DND-41 (cell line): ENCODE measurements at regions not wholly inside any gene's neighbourhood (a gene's known extent, or its start where the extent isn't known, plus 50 kb on each side); places are given as distances from the start of the nearest gene placed in this dataset.

Experiments used
- ATAC-seq: fragments of 200-7000 bp; cut with Tn5 transposase; 3 replicates; pipeline ENCODE4 v1.9.1; 2021; ENCODE audit warnings: low read depth; ENCODE audit not compliant: insufficient read depth
- DNase-seq: peaks from one replicate; pipeline ENCODE4 v3.0.0-alpha.2; 2020
- H2AFZ ChIP-seq: 2 replicates; pipeline ENCODE4 v1.6.0; 2012; ENCODE audit warnings: low read depth, low read length
- H3K27ac ChIP-seq: 2 replicates; pipeline ENCODE4 v1.5.1; 2012; ENCODE audit warnings: low read length, inconsistent platforms
- H3K27me3 ChIP-seq: fragments of 200-600 bp; sonication (generic); 2 replicates; pipeline ENCODE4 v1.6.0; 2012; ENCODE audit warnings: low read length, mild to moderate bottlenecking, inconsistent platforms; ENCODE audit not compliant: insufficient read depth, poor library complexity
- H3K36me3 ChIP-seq: 2 replicates; pipeline ENCODE4 v1.5.1; 2012; ENCODE audit warnings: low read length, inconsistent platforms; ENCODE audit not compliant: insufficient read depth
- H3K4me1 ChIP-seq: 2 replicates; pipeline ENCODE4 v1.5.1; 2012; ENCODE audit warnings: mild to moderate bottlenecking, low read length; ENCODE audit not compliant: insufficient read depth
- H3K4me2 ChIP-seq: 2 replicates; pipeline ENCODE4 v1.6.0; 2012; ENCODE audit warnings: mild to moderate bottlenecking, moderate library complexity, low read length, inconsistent platforms; ENCODE audit not compliant: insufficient read depth
- H3K4me3 ChIP-seq, 2 experiments: fragments of 200-600 bp in 1 of 2; shearing (Covaris generic) in 1 of 2; 2 replicates each; pipeline ENCODE4 v1.5.1; 2012 to 2016; ENCODE audit warnings: inconsistent platforms in 2 of 2, low read length in 2 of 2, mild to moderate bottlenecking in 2 of 2, low read depth in 1 of 2, moderate library complexity in 1 of 2
- H3K79me2 ChIP-seq: 2 replicates; pipeline ENCODE4 v1.6.0; 2012; ENCODE audit warnings: low read length, inconsistent platforms; ENCODE audit not compliant: insufficient read depth
- H3K9ac ChIP-seq: 2 replicates; pipeline ENCODE4 v1.6.0; 2012; ENCODE audit warnings: low read depth, mild to moderate bottlenecking, inconsistent platforms, low read length, moderate library complexity
- H3K9me3 ChIP-seq: 2 replicates; pipeline ENCODE4 v1.5.1; 2012; ENCODE audit warnings: low read length, moderate library complexity, mild to moderate bottlenecking, inconsistent platforms; ENCODE audit not compliant: insufficient read depth, severe bottlenecking
- H4K20me1 ChIP-seq: 2 replicates; pipeline ENCODE4 v1.6.0; 2012; ENCODE audit warnings: low read length; ENCODE audit not compliant: insufficient read depth
- EZH2 ChIP-seq: IDR thresholded peaks from 3 replicates; pipeline ENCODE4 v1.6.1; 2012; ENCODE audit warnings: borderline replicate concordance, low read depth, mild to moderate bottlenecking, moderate library complexity, low read length, inconsistent platforms; ENCODE audit not compliant: severe bottlenecking
- TF ChIP-seq, protein P1 (sequence below): IDR thresholded peaks from 2 replicates; pipeline ENCODE4 v1.5.1; 2012; ENCODE audit warnings: borderline replicate concordance, low read length, moderate library complexity, mild to moderate bottlenecking; ENCODE audit not compliant: poor library complexity, severe bottlenecking; ENCODE audit errors: extremely low read depth

- DNase-seq: no peak
- Histone ChIP-seq H4K20me1 (no peaks in the 10 kb centered on the region), H3K4me3 (no peak overlapping the region), H3K9ac (no peak overlapping the region), H3K27me3 (no peaks in the 10 kb centered on the region), H3K4me1 (no peaks in the 10 kb centered on the region), H3K9me3 (no peaks in the 10 kb centered on the region), H3K36me3 (no peaks in the 10 kb centered on the region), H2AFZ (no peak overlapping the region), H3K4me2 (no peak overlapping the region), H3K79me2 (no peaks in the 10 kb centered on the region), H3K27ac (no peak overlapping the region)
- no peak for ATAC-seq
- no peak for TF ChIP-seq EZH2
- TF ChIP-seq, protein P1, sequence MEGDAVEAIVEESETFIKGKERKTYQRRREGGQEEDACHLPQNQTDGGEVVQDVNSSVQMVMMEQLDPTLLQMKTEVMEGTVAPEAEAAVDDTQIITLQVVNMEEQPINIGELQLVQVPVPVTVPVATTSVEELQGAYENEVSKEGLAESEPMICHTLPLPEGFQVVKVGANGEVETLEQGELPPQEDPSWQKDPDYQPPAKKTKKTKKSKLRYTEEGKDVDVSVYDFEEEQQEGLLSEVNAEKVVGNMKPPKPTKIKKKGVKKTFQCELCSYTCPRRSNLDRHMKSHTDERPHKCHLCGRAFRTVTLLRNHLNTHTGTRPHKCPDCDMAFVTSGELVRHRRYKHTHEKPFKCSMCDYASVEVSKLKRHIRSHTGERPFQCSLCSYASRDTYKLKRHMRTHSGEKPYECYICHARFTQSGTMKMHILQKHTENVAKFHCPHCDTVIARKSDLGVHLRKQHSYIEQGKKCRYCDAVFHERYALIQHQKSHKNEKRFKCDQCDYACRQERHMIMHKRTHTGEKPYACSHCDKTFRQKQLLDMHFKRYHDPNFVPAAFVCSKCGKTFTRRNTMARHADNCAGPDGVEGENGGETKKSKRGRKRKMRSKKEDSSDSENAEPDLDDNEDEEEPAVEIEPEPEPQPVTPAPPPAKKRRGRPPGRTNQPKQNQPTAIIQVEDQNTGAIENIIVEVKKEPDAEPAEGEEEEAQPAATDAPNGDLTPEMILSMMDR: no peak
These were observed 552.6 kb upstream of the ADAMTS9 start for GRCh38 chr3:65240366-65240765.

- H4K20me1 ChIP-seq: no peaks in the 10 kb centered on the region
- DNase-seq (no peak), ATAC-seq (no peak)
- no peaks in the 10 kb centered on the region for H3K36me3 ChIP-seq
- H3K9ac ChIP-seq: no peak overlapping the region
- no peak overlapping the region for H3K4me2 ChIP-seq
- no peak overlapping the region for H3K27ac ChIP-seq
- no peak overlapping the region for H2AFZ ChIP-seq
- no peaks in the 10 kb centered on the region for H3K27me3 ChIP-seq
- H3K4me3 ChIP-seq: no peak overlapping the region
- no peaks in the 10 kb centered on the region for H3K9me3 ChIP-seq
- no peaks in the 10 kb centered on the region for H3K4me1 ChIP-seq
- no peak for TF ChIP-seq EZH2
- TF ChIP-seq, protein P1: no peak
- no peaks in the 10 kb centered on the region for H3K79me2 ChIP-seq
These were observed 550.9 kb upstream of the ADAMTS9 start for GRCh38 chr3:65238652-65239051.

DNA sequence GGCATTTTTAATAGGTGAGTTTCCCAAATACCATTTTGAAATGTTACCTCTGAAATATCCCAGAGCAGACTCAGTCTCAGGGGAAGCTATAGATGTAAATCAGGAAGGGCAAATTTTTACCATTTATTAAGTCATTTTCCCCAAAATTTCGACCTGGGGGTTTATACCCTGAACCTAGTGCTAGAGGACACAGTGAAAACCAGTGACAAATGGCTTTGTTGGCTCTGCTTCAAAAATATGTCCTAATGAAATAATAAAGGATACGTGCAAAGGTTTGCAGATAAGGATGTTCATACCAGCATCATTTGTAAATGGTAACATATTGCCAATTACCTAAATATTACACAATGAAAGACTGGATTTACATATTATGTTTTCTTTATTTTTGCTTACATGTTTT, 546.7 kb upstream of the ADAMTS9 start:
- DNase-seq (no peak), ATAC-seq (no peak)
- Histone ChIP-seq H4K20me1 (no peaks in the 10 kb centered on the region), H3K4me1 (no peaks in the 10 kb centered on the region), H3K4me3 (no peak overlapping the region), H3K27ac (no peak overlapping the region), H2AFZ (no peak overlapping the region), H3K4me2 (no peak overlapping the region), H3K79me2 (no peaks in the 10 kb centered on the region), H3K9me3 (no peaks in the 10 kb centered on the region), H3K36me3 (no peaks in the 10 kb centered on the region), H3K27me3 (no peaks in the 10 kb centered on the region), H3K9ac (no peak overlapping the region)
- TF ChIP-seq, protein P1: no peak
- TF ChIP-seq EZH2: no peak

GRCh38 chr3:65233561-65233960, 545.8 kb upstream of the ADAMTS9 start:
- TF ChIP-seq EZH2: no peak
- TF ChIP-seq, protein P1: no peak
- Histone ChIP-seq H3K79me2 (no peaks in the 10 kb centered on the region), H4K20me1 (no peaks in the 10 kb centered on the region), H3K9ac (no peak overlapping the region), H2AFZ (no peak overlapping the region), H3K4me3 (no peak overlapping the region), H3K27me3 (no peaks in the 10 kb centered on the region), H3K4me1 (no peaks in the 10 kb centered on the region), H3K9me3 (no peaks in the 10 kb centered on the region), H3K4me2 (no peak overlapping the region), H3K27ac (no peak overlapping the region), H3K36me3 (no peaks in the 10 kb centered on the region)
- DNase-seq (no peak), ATAC-seq (no peak)
